SW 1271 (cell line): ENCODE measurements at regions not wholly inside any gene's neighbourhood (a gene's known extent, or its start where the extent isn't known, plus 50 kb on each side); places are given as distances from the start of the nearest gene placed in this dataset.

ENCODE experiments used
- DNase-seq, 2 experiments: peaks; one replicate each; lab custom pipeline; 2025; lab: John Stamatoyannopoulos, UW

GRCh38 chr4:132530861-132531260, 618.2 kb upstream of the PCDH10 start:
- DNase-seq = no peak

GRCh38 chr4:132540268-132540667, 608.8 kb upstream of the PCDH10 start:
- DNase-seq = no peak

GRCh38 chr4:132540797-132541196, 608.3 kb upstream of the PCDH10 start:
- DNase-seq = no peak

- DNase-seq = no peak
These were observed 606.9 kb upstream of the PCDH10 start for GRCh38 chr4:132542228-132542627.

- DNase-seq = no peak
These were observed 600.6 kb upstream of the PCDH10 start for GRCh38 chr4:132548463-132548862.

GRCh38 chr4:132556316-132556715, 592.8 kb upstream of the PCDH10 start:
- DNase-seq = no peak

GRCh38 chr4:132557660-132558059, 591.4 kb upstream of the PCDH10 start:
- peak in 1 of 2 experiments; percentile 6 for DNase-seq

- no peak for DNase-seq
These were observed 584.2 kb upstream of the PCDH10 start for GRCh38 chr4:132564920-132565319.

GRCh38 chr4:132565542-132565941, 583.6 kb upstream of the PCDH10 start:
- no peak for DNase-seq

- DNase-seq = no peak
These were observed 576.9 kb upstream of the PCDH10 start for GRCh38 chr4:132572210-132572609.

GRCh38 chr4:132587626-132588025, 561.5 kb upstream of the PCDH10 start:
- no peak for DNase-seq

GRCh38 chr4:132592340-132592739, 556.8 kb upstream of the PCDH10 start:
- no peak for DNase-seq

GRCh38 chr4:132592850-132593249, 556.2 kb upstream of the PCDH10 start:
- DNase-seq = no peak

GRCh38 chr4:132593717-132594400, 555.2 kb upstream of the PCDH10 start:
- no peak for DNase-seq

GRCh38 chr4:132596186-132596585, 552.9 kb upstream of the PCDH10 start:
- no peak for DNase-seq

GRCh38 chr4:132605551-132605950, 543.5 kb upstream of the PCDH10 start:
- DNase-seq = no peak

- peak in 1 of 2 experiments; percentile 1 for DNase-seq
These were observed 534.4 kb upstream of the PCDH10 start for GRCh38 chr4:132614682-132615081.

GRCh38 chr4:132619968-132620367, 529.1 kb upstream of the PCDH10 start:
- DNase-seq = no peak

- peak in 1 of 2 experiments; percentile 46 for DNase-seq
These were observed 506.9 kb upstream of the PCDH10 start for GRCh38 chr4:132642016-132642817.

GRCh38 chr4:132646186-132646585, 502.9 kb upstream of the PCDH10 start:
- DNase-seq = no peak

GRCh38 chr4:132651196-132651595, 497.9 kb upstream of the PCDH10 start:
- DNase-seq = no peak

- no peak for DNase-seq
These were observed 488.9 kb upstream of the PCDH10 start for GRCh38 chr4:132660181-132660580.

- no peak for DNase-seq
These were observed 486.6 kb upstream of the PCDH10 start for GRCh38 chr4:132662456-132662855.
